ENCODE measurements at regions not wholly inside any gene's neighbourhood (a gene's known extent, or its start where the extent isn't known, plus 50 kb on each side); places are given as distances from the start of the nearest gene placed in this dataset.

DNA sequence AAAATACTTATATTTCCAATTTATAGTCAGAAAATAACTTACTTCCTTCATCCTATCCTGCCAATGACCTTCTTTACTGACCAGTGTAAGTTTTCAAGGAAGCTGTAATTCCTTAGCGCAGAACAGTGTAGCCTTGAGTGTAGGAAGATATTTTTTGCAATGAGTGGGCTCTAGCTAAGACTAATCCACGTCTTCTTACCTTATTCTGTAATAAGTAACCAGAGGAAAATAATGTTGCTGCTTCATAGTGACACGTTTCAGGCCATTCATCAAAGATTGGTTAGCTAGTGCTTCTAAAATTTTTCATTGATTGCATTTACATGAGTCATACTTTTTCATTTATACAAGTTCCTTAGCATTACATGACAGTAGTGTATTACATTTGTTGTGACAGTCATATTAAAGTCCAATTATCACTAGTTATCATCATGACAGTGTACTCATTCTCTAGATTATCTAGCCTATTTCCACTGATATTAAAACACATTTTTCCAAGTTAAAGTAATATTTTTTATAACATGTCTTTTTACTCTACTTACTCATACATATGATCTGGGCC, 403.8 kb upstream of the EPHA3 start:
- TF ChIP-seq POLR2AphosphoS5 (IDR thresholded peaks at IDR 0.05; ENCODE audit: low read depth), result no peak
- TF ChIP-seq, protein P1, sequence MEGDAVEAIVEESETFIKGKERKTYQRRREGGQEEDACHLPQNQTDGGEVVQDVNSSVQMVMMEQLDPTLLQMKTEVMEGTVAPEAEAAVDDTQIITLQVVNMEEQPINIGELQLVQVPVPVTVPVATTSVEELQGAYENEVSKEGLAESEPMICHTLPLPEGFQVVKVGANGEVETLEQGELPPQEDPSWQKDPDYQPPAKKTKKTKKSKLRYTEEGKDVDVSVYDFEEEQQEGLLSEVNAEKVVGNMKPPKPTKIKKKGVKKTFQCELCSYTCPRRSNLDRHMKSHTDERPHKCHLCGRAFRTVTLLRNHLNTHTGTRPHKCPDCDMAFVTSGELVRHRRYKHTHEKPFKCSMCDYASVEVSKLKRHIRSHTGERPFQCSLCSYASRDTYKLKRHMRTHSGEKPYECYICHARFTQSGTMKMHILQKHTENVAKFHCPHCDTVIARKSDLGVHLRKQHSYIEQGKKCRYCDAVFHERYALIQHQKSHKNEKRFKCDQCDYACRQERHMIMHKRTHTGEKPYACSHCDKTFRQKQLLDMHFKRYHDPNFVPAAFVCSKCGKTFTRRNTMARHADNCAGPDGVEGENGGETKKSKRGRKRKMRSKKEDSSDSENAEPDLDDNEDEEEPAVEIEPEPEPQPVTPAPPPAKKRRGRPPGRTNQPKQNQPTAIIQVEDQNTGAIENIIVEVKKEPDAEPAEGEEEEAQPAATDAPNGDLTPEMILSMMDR (IDR thresholded peaks at IDR 0.05; ENCODE audit: insufficient read depth, low read length), result no peak
- no peak for TF ChIP-seq GABPA (IDR thresholded peaks at IDR 0.05; ENCODE audit: low read depth)
- TF ChIP-seq, protein P2, sequence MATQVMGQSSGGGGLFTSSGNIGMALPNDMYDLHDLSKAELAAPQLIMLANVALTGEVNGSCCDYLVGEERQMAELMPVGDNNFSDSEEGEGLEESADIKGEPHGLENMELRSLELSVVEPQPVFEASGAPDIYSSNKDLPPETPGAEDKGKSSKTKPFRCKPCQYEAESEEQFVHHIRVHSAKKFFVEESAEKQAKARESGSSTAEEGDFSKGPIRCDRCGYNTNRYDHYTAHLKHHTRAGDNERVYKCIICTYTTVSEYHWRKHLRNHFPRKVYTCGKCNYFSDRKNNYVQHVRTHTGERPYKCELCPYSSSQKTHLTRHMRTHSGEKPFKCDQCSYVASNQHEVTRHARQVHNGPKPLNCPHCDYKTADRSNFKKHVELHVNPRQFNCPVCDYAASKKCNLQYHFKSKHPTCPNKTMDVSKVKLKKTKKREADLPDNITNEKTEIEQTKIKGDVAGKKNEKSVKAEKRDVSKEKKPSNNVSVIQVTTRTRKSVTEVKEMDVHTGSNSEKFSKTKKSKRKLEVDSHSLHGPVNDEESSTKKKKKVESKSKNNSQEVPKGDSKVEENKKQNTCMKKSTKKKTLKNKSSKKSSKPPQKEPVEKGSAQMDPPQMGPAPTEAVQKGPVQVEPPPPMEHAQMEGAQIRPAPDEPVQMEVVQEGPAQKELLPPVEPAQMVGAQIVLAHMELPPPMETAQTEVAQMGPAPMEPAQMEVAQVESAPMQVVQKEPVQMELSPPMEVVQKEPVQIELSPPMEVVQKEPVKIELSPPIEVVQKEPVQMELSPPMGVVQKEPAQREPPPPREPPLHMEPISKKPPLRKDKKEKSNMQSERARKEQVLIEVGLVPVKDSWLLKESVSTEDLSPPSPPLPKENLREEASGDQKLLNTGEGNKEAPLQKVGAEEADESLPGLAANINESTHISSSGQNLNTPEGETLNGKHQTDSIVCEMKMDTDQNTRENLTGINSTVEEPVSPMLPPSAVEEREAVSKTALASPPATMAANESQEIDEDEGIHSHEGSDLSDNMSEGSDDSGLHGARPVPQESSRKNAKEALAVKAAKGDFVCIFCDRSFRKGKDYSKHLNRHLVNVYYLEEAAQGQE (IDR thresholded peaks at IDR 0.05; ENCODE audit: insufficient replicate concordance, low read depth), result no peak
- TF ChIP-seq SPI1 (IDR thresholded peaks at IDR 0.05; ENCODE audit: borderline replicate concordance, low read depth), result no peak
- no peak for DNase-seq (ENCODE audit: low read depth in 1 of 2, low spot score in 1 of 2)
- Histone ChIP-seq H3K4me3 (replicated peaks; ENCODE audit: insufficient read depth, low read length) (no peak overlapping the region), H3K27ac (replicated peaks) (no peak overlapping the region), H3K27me3 (ENCODE audit: insufficient read depth, poor library complexity, severe bottlenecking) (no peaks in the 10 kb centered on the region)

DNA sequence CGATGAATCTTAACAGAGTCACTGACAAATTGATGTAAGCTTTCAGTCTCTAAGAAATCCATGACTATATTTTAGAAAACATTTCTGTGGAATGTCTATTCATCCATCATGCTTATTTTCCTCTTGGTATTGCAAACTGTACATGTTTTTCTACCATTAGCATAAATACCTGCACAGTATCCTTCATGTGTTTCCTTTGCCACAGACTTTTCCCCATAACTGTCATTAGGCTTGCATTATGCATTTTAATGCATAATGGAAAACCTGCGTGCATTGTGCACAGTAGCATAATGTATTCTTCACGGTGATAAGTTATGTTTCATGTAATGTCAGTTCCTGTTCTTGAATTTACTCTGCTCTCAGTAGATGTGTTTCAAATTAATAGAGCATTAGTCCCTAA, 403.1 kb upstream of the EPHA3 start:
- Histone ChIP-seq H3K27me3 (ENCODE audit: insufficient read depth, poor library complexity, severe bottlenecking) (no peaks in the 10 kb centered on the region), H3K4me3 (replicated peaks; ENCODE audit: insufficient read depth, low read length) (no peak overlapping the region), H3K27ac (replicated peaks) (no peak overlapping the region)
- no peak for DNase-seq (ENCODE audit: low read depth in 1 of 2, low spot score in 1 of 2)
- TF ChIP-seq POLR2AphosphoS5 (IDR thresholded peaks at IDR 0.05; ENCODE audit: low read depth), result no peak
- TF ChIP-seq SPI1 (IDR thresholded peaks at IDR 0.05; ENCODE audit: borderline replicate concordance, low read depth), result no peak
- TF ChIP-seq, protein P2 (IDR thresholded peaks at IDR 0.05; ENCODE audit: insufficient replicate concordance, low read depth), result no peak
- TF ChIP-seq, protein P1 (IDR thresholded peaks at IDR 0.05; ENCODE audit: insufficient read depth, low read length), result no peak
- TF ChIP-seq GABPA (IDR thresholded peaks at IDR 0.05; ENCODE audit: low read depth), result no peak

DNA sequence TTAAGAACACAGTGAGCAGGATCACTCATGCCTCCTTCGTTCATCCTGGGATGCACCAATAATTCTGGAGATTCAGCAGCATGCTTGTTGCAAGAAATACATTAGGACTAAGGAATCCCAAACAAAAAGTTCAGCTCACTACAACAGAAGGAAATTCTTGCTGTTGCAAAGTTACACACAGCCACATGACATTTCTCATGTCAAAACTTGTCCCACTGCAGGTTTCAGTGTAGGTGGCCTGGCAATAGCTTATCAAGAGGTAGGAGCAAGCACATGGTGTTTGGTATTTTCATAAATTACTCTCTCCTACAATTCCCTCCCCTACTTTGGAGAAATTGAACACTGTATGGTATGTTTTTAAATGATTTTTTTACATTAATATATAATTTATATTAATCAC, 399.6 kb upstream of the EPHA3 start:
- TF ChIP-seq, protein P2 (IDR thresholded peaks at IDR 0.05; ENCODE audit: insufficient replicate concordance, low read depth), result no peak
- Histone ChIP-seq H3K27ac (replicated peaks) (no peak overlapping the region), H3K27me3 (ENCODE audit: insufficient read depth, poor library complexity, severe bottlenecking) (no peaks in the 10 kb centered on the region), H3K4me3 (replicated peaks; ENCODE audit: insufficient read depth, low read length) (no peak overlapping the region)
- DNase-seq (ENCODE audit: low read depth in 1 of 2, low spot score in 1 of 2), result no peak
